ENCODE measurements at regions not wholly inside any gene's neighbourhood (a gene's known extent, or its start where the extent isn't known, plus 50 kb on each side); places are given as distances from the start of the nearest gene placed in this dataset.

GRCh38 chr4:65773636-65774035, 103.3 kb upstream of the EPHA5 start:
- TF ChIP-seq CTCF (IDR thresholded peaks at IDR 0.05) (no peak), EP300 (IDR thresholded peaks at IDR 0.05) (no peak)
